CD4-positive, alpha-beta T cell treated with Interleukin-10 for 1 hour (primary cell): ENCODE measurements at regions not wholly inside any gene's neighbourhood (a gene's known extent, or its start where the extent isn't known, plus 50 kb on each side); places are given as distances from the start of the nearest gene placed in this dataset.
"Not testable (repeated sequence)": the region's sequence is repeated elsewhere in the genome, so short reads cannot be mapped to it uniquely, and the experiment has no call there.

Source experiments
- DNase-seq: peaks from one replicate; pipeline ENCODE4 v3.0.0-alpha.2; 2020

DNA sequence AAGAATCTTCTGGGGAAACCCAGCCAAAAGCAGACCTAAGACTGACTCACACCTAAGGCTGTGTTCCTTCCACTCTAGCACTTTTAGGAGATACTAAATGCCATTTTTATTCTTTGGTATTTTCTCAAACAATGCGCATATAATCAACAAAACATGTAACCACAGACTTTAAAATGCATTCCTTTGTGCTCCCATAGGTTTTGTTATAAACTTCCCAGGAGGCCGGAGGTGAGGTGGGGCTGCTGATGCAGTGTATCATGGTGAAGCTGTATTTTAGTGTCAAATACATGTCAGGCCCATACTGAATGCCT lies 155.2 kb downstream of the BTBD3 start:
- no peak for DNase-seq

DNA sequence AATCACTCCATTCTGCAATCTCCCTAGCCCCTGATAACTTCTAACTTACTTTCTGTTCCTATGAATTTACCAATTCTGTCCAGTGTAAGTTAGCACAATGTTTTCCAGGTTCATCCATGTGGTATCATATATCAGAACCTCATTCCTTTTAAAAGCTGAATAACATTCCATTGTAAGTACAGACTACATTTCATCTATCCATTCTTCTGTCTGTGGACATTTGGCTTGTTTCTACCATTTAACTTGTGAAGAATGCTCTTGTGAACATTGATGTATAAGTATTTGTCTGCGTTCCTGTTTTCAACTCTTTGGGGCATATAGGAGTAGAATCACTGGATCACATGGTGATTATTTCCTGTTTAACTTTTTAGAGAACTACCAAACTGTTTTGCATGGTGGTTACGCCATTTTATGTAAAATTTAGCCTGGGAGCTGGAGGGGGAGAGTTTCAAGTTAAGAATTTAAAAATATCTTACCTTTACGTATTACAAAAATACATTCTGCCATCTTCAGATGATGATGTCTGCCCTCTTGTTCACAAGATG lies 156.5 kb downstream of the BTBD3 start:
- DNase-seq = no peak

GRCh38 chr20:12076200-12076599 lies 158.5 kb downstream of the BTBD3 start:
- DNase-seq = no peak

- DNase-seq = no peak
Measured at GRCh38 chr20:12077875-12078274, 160.2 kb downstream of the BTBD3 start.

DNA sequence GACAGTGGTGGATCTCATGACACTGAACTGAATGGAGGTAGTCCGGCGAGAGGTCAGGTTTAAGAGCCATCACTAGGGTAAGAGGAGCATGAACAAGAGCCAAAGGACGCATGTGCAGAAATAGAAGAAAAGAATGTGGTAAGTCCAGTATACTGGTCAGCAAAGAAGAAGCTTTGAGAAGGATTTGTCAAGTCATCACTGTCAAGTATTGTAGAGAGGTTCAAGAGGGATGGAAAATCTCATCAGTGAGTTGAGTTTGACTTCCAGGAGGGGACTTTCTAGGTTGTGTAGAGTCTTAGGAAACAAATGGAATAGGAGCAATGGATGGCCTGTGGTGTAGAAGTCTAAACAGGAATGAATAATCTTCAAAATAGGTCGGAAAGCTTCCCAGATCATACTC lies 161.8 kb downstream of the BTBD3 start:
- no peak for DNase-seq

GRCh38 chr20:12083269-12083668 lies 165.6 kb downstream of the BTBD3 start:
- DNase-seq = no peak

DNA sequence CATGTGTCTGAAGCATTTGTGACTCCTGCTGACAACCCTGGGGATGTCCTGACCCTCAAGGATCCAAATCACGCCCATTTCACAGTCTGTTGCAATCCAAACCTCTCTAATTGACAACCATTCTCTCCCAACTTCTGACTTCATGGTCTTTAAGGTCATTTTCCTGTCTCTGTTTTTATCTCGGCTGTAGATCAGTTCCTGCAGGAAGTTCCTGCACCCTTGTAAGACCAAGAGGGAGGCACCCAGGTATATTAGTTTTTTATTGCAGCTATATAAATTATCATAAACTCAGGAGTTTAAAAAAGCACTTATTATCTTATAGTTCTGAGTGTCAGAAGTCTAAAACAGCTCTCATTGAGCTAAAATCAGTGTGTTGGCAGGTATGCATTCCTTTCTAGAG lies 166.8 kb downstream of the BTBD3 start:
- DNase-seq = no peak

- no peak for DNase-seq
Measured at GRCh38 chr20:12086359-12086758, 168.7 kb downstream of the BTBD3 start.

- DNase-seq = no peak
Measured at GRCh38 chr20:12090920-12091319, 173.2 kb downstream of the BTBD3 start.

GRCh38 chr20:12093057-12093796 lies 175.5 kb downstream of the BTBD3 start:
- no peak for DNase-seq

DNA sequence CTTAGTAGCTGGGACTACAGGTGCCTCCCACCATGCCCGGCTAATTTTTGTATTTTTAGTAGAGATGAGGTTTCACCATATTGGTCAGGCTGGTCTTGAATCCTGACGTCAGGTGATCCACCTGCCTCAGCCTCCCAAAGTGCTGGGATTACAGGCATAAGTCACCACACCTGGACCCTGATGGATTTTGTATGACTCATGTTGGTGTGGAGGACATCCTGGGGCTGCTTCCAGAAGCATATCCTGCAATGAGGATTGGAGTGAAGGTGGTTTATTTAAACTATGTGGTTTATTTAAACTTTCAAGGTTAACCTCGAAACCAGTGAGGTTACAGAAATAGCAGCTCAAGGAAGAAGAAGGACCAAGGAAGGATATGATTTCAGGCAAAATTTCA lies 176.1 kb downstream of the BTBD3 start:
- DNase-seq = not testable (repeated sequence)

DNA sequence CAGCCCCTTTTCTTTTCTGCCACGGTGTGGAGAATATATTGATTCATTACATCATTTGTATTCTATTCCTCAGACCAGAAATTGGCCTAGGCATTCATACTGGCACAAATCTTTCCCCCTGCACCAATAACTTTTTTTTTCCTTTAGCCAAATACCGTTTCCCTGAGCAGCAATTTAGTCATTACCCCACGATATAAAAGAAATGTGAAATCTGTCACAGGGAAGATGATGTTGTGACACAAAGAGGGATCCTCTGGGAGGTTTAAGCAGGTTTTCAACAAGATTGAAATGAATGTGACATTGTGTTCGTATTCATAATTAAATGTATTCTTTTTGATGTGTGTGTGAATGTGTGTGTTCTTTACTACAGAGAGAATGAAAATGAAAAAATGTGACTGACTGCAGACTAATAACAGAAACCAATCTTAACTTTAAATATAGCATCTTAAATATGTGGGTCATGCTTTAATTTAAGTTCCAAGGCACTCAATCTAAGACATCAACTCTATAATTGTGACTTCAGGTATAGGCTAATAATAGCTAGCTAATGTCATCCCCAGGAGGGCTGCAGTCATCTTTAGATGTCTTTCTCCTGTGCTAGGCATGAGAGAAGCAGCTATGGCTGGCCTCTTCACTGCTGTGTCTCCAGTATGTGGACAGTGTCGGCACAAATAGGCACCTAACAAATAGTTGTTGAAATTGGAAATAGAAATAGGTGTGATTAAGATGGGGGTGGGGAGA lies 177.7 kb downstream of the BTBD3 start:
- DNase-seq = no peak

GRCh38 chr20:12098421-12098820 lies 180.7 kb downstream of the BTBD3 start:
- no peak for DNase-seq

DNA sequence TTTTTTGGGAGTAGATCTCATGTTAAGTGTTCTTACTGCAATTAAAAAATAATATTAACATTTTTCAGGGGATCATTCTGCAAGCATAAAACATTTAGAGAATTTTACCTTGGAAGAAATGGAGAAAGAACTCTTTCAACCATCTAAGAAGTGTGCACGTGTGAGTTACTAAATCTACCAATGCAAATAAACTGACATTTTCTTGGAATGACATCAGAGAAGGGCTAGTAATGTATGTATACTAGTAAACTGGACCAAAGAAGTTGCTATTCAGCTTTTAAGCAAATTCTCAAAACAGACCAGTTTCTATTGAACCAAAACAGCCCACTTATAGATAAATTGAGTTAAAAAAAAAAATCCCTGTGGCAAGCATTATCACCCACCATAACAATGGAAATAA lies 191.2 kb downstream of the BTBD3 start:
- DNase-seq = no peak

DNA sequence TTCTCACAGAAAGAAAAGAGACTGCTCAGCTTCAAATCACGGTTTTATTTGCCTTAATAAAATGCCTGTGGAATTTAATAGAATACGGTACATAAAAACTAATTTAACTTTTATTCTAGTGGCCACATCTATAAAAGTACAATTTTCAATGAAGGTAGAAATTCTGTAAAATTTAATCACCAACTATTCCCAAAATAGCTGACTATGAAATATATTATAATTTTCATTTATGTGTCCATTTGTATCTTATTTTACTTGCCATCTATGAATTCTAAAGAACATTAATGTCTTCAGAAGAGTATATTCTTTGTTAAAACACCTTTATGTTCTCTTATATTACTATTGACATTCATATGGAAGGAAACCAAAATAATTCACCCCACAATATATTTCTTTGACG lies 192.6 kb downstream of the BTBD3 start:
- DNase-seq = no peak

DNA sequence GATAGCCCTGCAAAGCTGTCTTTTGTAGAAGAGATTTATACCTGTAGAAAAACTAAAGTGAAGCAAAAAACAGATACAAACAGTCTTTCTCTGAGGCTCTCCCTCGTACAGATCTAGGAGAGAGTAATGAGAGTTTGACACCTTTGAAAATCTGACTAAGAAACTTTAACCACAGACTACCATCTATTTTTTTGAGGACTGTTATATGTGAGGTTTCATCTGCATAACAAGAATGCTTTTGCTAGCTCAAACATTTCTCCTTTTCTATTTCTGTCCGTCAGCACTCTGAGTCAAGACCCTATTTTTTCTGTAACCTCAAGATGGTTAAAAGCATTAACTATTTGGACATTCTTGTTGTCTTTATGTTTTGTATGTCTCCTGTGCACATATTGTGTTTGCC lies 193.0 kb downstream of the BTBD3 start:
- DNase-seq = no peak

GRCh38 chr20:12111431-12112088 lies 193.9 kb downstream of the BTBD3 start:
- no peak for DNase-seq

- no peak for DNase-seq
Measured at GRCh38 chr20:12112089-12112474, 194.4 kb downstream of the BTBD3 start.

GRCh38 chr20:12112665-12113064 lies 195.0 kb downstream of the BTBD3 start:
- no peak for DNase-seq

- no peak for DNase-seq
Measured at GRCh38 chr20:12113075-12113467, 195.4 kb downstream of the BTBD3 start.

DNA sequence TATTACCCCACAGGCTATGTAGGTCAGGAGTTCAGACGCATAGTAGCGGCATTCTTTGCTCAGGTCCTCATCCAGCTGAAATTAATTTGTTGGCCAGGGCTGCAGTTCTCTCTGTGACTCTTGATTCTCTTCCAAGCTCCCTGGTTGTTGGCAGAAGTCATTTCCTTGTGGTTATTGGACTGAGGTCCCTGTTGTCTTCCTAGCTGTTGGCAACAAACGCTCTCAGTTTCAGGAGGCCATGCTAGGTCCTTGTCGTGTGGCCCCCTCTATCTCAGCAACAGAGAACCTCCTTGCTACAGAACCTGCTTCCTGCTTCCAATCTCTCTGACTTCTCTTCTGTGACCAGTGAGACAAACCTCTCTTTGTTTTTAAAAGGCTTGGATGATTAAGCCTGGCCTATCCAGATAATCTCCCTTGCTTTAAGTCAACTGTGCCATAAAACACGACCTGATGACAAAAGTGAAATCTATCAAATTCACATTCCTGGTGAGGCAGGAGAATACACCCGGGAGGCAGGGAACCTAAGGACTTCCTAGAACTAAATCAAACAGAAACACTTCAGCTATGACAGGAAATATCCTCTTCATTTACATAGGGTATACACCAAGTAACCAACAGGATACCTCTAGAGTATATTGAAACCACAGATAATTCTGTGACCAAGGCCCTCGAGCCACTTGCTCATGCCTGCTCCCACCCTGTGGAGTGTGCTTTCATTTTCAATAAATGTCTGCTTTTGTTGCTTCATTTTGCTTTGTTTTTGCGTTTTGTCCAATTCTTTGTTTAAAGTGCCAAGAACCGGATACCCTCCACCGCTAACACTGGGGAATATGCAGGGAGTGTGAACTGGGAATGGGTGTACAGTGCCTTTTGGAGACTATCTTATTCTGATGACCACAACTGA lies 196.0 kb downstream of the BTBD3 start:
- DNase-seq = no peak

- DNase-seq = not testable (repeated sequence)
Measured at GRCh38 chr20:12129114-12129513, 211.4 kb downstream of the BTBD3 start.

DNA sequence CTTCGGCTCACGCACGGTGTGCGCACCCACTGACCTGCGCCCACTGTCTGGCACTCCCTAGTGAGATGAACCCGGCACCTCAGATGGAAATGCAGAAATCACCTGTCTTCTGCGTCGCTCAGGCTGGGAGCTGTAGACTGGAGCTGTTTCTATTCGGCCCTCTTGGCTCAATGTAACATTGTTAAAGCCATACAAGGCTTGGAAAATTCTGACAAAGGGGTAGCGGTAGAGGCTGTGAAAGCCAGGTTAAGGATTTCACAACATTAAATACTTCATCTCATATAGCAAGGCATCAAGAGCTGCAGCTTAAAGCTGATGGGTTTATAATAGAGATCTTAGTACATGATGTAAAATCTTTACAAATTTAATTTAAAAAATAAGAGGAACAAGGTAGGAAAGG lies 211.8 kb downstream of the BTBD3 start:
- DNase-seq = not testable (repeated sequence)
